B cell (primary cell): ENCODE measurements at regions not wholly inside any gene's neighbourhood (a gene's known extent, or its start where the extent isn't known, plus 50 kb on each side); places are given as distances from the start of the nearest gene placed in this dataset.

Experiments
- ATAC-seq: fragments of 200-7000 bp; cut with Tn5 transposase; one replicate; pipeline ENCODE4 v1.10.0; 2021; ENCODE audit warnings: low read depth, mild to moderate bottlenecking, moderate number of reproducible peaks, moderate library complexity
- CTCF ChIA-PET: fragments of 350-600 bp; sonication (Branson Sonifier 250); formaldehyde crosslinking; loops from one replicate; lab custom pipeline; 2021; ENCODE audit warnings: antibody characterized with exemption, inconsistent platforms; lab: Charles Lee
- POLR2A ChIA-PET: fragments of 350-600 bp; sonication (Branson Sonifier 250); formaldehyde crosslinking; loops from one replicate; lab custom pipeline; 2021; ENCODE audit warnings: antibody characterized with exemption; lab: Charles Lee
- DNase-seq: peaks from one replicate; pipeline ENCODE4 v3.0.0; 2013
- H2AFZ ChIP-seq: 2 replicates; pipeline ENCODE4 v1.6.1; 2012; ENCODE audit warnings: mild to moderate bottlenecking, low read depth, low read length; ENCODE audit not compliant: insufficient read depth, poor library complexity, severe bottlenecking
- H3K27ac ChIP-seq, 2 donors: 1 replicate in 1 of 2; 2 replicates in 1 of 2; pipeline ENCODE4 v1.5.1; 2012 to 2013; ENCODE audit warnings: low read length in 2 of 2, mild to moderate bottlenecking in 2 of 2, moderate library complexity in 1 of 2
- H3K27me3 ChIP-seq, 4 experiments: fragments of 200-600 bp in 1 of 4; sonication (generic) in 1 of 4; replicated peaks in 1 of 4; 1 replicate in 2 of 4; 2 replicates in 2 of 4; pipeline versions ENCODE4 v1.6.1 to v1.7.0; 2013 to 2016; ENCODE audit warnings: low read length in 3 of 4, mild to moderate bottlenecking in 2 of 4, mixed read lengths in 1 of 4, moderate library complexity in 1 of 4; ENCODE audit not compliant: insufficient read depth in 4 of 4, control insufficient read depth in 3 of 4; ENCODE audit errors: control extremely low read depth in 1 of 4
- H3K36me3 ChIP-seq, 2 experiments: replicated peaks in 1 of 2; 1 replicate in 1 of 2; 2 replicates in 1 of 2; pipeline versions ENCODE4 v1.6.1 to v1.7.1; 2013; ENCODE audit warnings: low read length in 1 of 2; ENCODE audit not compliant: insufficient read depth in 2 of 2, control insufficient read depth in 1 of 2; ENCODE audit errors: control extremely low read depth in 1 of 2, extremely low read depth in 1 of 2
- H3K4me1 ChIP-seq, 2 donors: fragments of 200-600 bp in 1 of 2; sonication (generic) in 1 of 2; 1 replicate in 1 of 2; 2 replicates in 1 of 2; pipeline versions ENCODE4 v1.5.1 to v1.6.1; 2013 to 2017; ENCODE audit warnings: low read length in 2 of 2; ENCODE audit not compliant: control insufficient read depth in 2 of 2, insufficient read depth in 2 of 2
- H3K4me2 ChIP-seq: replicated peaks from 2 replicates; pipeline ENCODE3; 2012; ENCODE audit warnings: mild to moderate bottlenecking, low read depth, low read length; ENCODE audit not compliant: poor library complexity, severe bottlenecking
- H3K4me3 ChIP-seq, 5 experiments: fragments of 200-600 bp in 1 of 5; sonication (generic) in 1 of 5; 1 replicate in 3 of 5; 2 replicates in 2 of 5; pipeline versions ENCODE4 v1.5.1 to v1.7.0; 2011 to 2016; ENCODE audit warnings: low read length in 4 of 5, mild to moderate bottlenecking in 4 of 5, low read depth in 2 of 5, control low read depth in 1 of 5, moderate library complexity in 1 of 5; ENCODE audit not compliant: insufficient read depth in 1 of 5; ENCODE audit errors: control extremely low read depth in 1 of 5, extremely low read depth in 1 of 5
- H3K79me2 ChIP-seq: fragments of 200-600 bp; sonication (generic); one replicate; pipeline ENCODE4 v1.6.0; 2016; ENCODE audit warnings: low read length; ENCODE audit not compliant: control insufficient read depth, insufficient read depth
- H3K9ac ChIP-seq: fragments of 200-600 bp; sonication (generic); 2 replicates; pipeline ENCODE4 v1.6.1; 2017; ENCODE audit warnings: mild to moderate bottlenecking, low read length, moderate library complexity
- H3K9me3 ChIP-seq, 3 donors: one replicate each; pipeline versions ENCODE4 v1.6.1 to v1.7.1; 2013; ENCODE audit warnings: low read length in 2 of 3; ENCODE audit not compliant: control insufficient read depth in 2 of 3, insufficient read depth in 1 of 3; ENCODE audit errors: control extremely low read depth in 1 of 3
- H4K20me1 ChIP-seq: 2 replicates; pipeline ENCODE4 v1.6.0; 2012; ENCODE audit warnings: mild to moderate bottlenecking, low read length; ENCODE audit not compliant: insufficient read depth, control insufficient read depth, poor library complexity, severe bottlenecking
- H3K27ac Mint-ChIP-seq: one replicate; pipeline ENCODE4 v1.8.0; 2021; ENCODE audit warnings: mixed read lengths
- H3K27me3 Mint-ChIP-seq: one replicate; pipeline ENCODE4 v1.8.0; 2021; ENCODE audit warnings: mixed read lengths
- H3K4me1 Mint-ChIP-seq: one replicate; pipeline ENCODE4 v1.8.0; 2021; ENCODE audit warnings: mixed read lengths
- H3K4me3 Mint-ChIP-seq: one replicate; pipeline ENCODE4 v1.8.0; 2021; ENCODE audit warnings: mixed read lengths
- H3K9me3 Mint-ChIP-seq: one replicate; pipeline ENCODE4 v1.8.0; 2022; ENCODE audit warnings: mixed read lengths; ENCODE audit not compliant: insufficient read depth
- CTCF ChIP-seq: fragments of 200-600 bp; IDR thresholded peaks from one replicate; pipeline ENCODE4 v1.8.0; 2022; ENCODE audit warnings: antibody characterized with exemption, mild to moderate bottlenecking
- EZH2 ChIP-seq: IDR thresholded peaks from 2 replicates; pipeline ENCODE4 v1.6.1; 2012; ENCODE audit warnings: borderline replicate concordance, low read depth, mild to moderate bottlenecking, moderate library complexity, low read length; ENCODE audit not compliant: insufficient read depth, poor library complexity, severe bottlenecking
- WGBS: methylation state at CpG from one replicate; pipeline ENCODE4 v1.1.5; 2013; ENCODE audit warnings: missing lambda C conversion rate; ENCODE audit not compliant: insufficient coverage; 5-methylcytosine and 5-hydroxymethylcytosine counted together
- intact Hi-C: fragments of 100-400 bp; cut with micrococcal nuclease; formaldehyde crosslinking; loops from one replicate; pipeline ENCODE4 v1.10.0; 2022

GRCh38 chr7:116426428-116427156, 72.9 kb upstream of the CAV2 start:
- POLR2A ChIA-PET = no interaction called here
- H3K4me3 Mint-ChIP-seq = no peak overlapping the region
- H3K9me3 Mint-ChIP-seq = no peaks in the 10 kb centered on the region
- DNase-seq (no peak), ATAC-seq (no peak)
- H3K4me3 ChIP-seq = no peak overlapping the region
- H3K36me3 ChIP-seq = no peaks in the 10 kb centered on the region
- no peaks in the 10 kb centered on the region for H3K4me1 ChIP-seq
- no peaks in the 10 kb centered on the region for H4K20me1 ChIP-seq
- H3K79me2 ChIP-seq = no peaks in the 10 kb centered on the region
- no peaks in the 10 kb centered on the region for H3K9me3 ChIP-seq
- no peak overlapping the region for H3K27ac ChIP-seq
- CTCF ChIA-PET = no interaction called here
- H3K27me3 Mint-ChIP-seq = no peaks in the 10 kb centered on the region
- no peak for TF ChIP-seq CTCF
- no peak for TF ChIP-seq EZH2
- H3K4me2 ChIP-seq = no peak overlapping the region
- intact Hi-C loops = no loop called here
- H3K27ac Mint-ChIP-seq = no peak overlapping the region
- H2AFZ ChIP-seq = no peak overlapping the region
- no peak overlapping the region for H3K9ac ChIP-seq
- no peaks in the 10 kb centered on the region for H3K27me3 ChIP-seq
- WGBS = no CpG with 5 or more reads among the region's 4 CpGs
- no peaks in the 10 kb centered on the region for H3K4me1 Mint-ChIP-seq

DNA sequence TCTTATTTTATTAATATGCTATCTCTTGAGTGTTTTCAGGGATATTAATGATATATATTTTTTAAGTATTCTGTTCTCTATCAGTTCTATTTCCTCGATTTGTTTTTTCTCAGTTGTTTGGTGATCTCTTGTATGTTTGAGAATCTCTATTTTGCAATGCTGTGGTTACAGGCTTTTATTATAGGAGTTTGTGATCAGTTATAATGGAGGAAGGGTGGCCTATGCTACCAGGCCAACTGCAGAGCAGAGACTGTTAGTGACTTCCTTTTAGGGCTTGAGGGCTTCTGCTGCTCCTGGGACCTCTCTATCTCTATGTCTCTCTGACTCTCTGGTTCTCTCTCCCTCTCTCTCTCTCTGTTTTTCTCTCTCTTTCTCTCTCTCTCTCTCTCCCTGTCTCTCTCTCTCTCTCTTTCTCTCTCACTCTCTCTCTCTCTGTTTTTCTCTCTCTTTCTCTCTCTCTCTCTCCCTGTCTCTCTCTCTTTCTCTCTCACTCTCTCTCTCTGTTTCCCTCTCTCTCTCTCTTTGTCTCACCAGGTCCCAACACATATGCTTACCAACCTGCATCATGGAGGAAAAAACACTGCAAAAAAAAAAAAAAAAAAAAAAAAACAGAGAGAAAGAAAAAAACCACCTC, 69.4 kb upstream of the CAV2 start:
- H3K4me3 ChIP-seq = no peak overlapping the region
- TF ChIP-seq EZH2 (no peak), CTCF (no peak)
- no peak for DNase-seq
- H3K27ac ChIP-seq = no peak overlapping the region
- POLR2A ChIA-PET = no interaction called here
- H3K9me3 ChIP-seq = no peaks in the 10 kb centered on the region
- no peaks in the 10 kb centered on the region for H3K9me3 Mint-ChIP-seq
- no peak overlapping the region for H3K27ac Mint-ChIP-seq
- H3K4me1 Mint-ChIP-seq = no peaks in the 10 kb centered on the region
- H3K4me1 ChIP-seq = no peaks in the 10 kb centered on the region
- no peak overlapping the region for H2AFZ ChIP-seq
- WGBS = no CpG with 5 or more reads among the region's 1 CpG
- no peaks in the 10 kb centered on the region for H4K20me1 ChIP-seq
- H3K36me3 ChIP-seq = no peaks in the 10 kb centered on the region
- peaks cover 11% of the 10 kb centered on the region for H3K27me3 Mint-ChIP-seq
- no peak overlapping the region for H3K4me2 ChIP-seq
- H3K4me3 Mint-ChIP-seq = no peak overlapping the region
- intact Hi-C loops = no loop called here
- CTCF ChIA-PET = no interaction called here
- ATAC-seq = no peak
- no peaks in the 10 kb centered on the region for H3K27me3 ChIP-seq
- no peaks in the 10 kb centered on the region for H3K79me2 ChIP-seq
- H3K9ac ChIP-seq = no peak overlapping the region
